ENCODE measurements at regions not wholly inside any gene's neighbourhood (a gene's known extent, or its start where the extent isn't known, plus 50 kb on each side); places are given as distances from the start of the nearest gene placed in this dataset.

GRCh38 chr15:98592136-98592535 lies 56.2 kb upstream of the IGF1R start:
- no peak for ATAC-seq
- H3K27me3 ChIP-seq: peaks cover 0 to 94% (median 69%) of the 10 kb centered on the region in 7 donors
- no peak for TF ChIP-seq CTCF (IDR thresholded peaks at IDR 0.05)
- DNase-seq: no peak
- no peak overlapping the region for H3K27ac ChIP-seq
- no peaks in the 10 kb centered on the region for H3K36me3 ChIP-seq
- no peaks in the 10 kb centered on the region for H3K4me1 ChIP-seq
- no peak overlapping the region for H3K4me3 ChIP-seq
- intact Hi-C loops (cut with DNase I): no loop called here
- no peaks in the 10 kb centered on the region for H3K9me3 ChIP-seq
- 76 to 85% methylated on average over 11 to 12 of the region's 12 CpGs for WGBS, 2 donors

GRCh38 chr15:98596131-98596530 lies 52.2 kb upstream of the IGF1R start:
- TF ChIP-seq CTCF (IDR thresholded peaks at IDR 0.05): no peak
- DNase-seq (no peak), ATAC-seq (no peak)
- Histone ChIP-seq H3K4me1 (peaks cover 0 to 12% (median 0%) of the 10 kb centered on the region in 9 donors), H3K4me3 (no peak overlapping the region), H3K9me3 (no peaks in the 10 kb centered on the region), H3K27ac (no peak overlapping the region), H3K36me3 (no peaks in the 10 kb centered on the region), H3K27me3 (peaks cover 0 to 75% (median 48%) of the 10 kb centered on the region in 7 donors)
- intact Hi-C loops (cut with DNase I): loop anchor here in 1 of 10 donors (5.0 kb wide), 1 partner anchor 34 kb away; no protein-coding TSS in a partner anchor
- WGBS, 2 donors: 69 to 80% methylated on average over 4 of the region's 4 CpGs

- intact Hi-C loops (cut with DNase I): loop anchor here in 1 of 10 donors (5.0 kb wide), 1 partner anchor 35 kb away; no protein-coding TSS in a partner anchor
- Histone ChIP-seq H3K27ac (no peak overlapping the region), H3K27me3 (peaks cover 0 to 69% (median 43%) of the 10 kb centered on the region in 7 donors), H3K4me3 (no peak overlapping the region), H3K9me3 (no peaks in the 10 kb centered on the region), H3K36me3 (no peaks in the 10 kb centered on the region), H3K4me1 (peaks cover 0 to 12% (median 0%) of the 10 kb centered on the region in 9 donors)
- no peak for DNase-seq
- ATAC-seq: no peak
- no peak for TF ChIP-seq CTCF (IDR thresholded peaks at IDR 0.05)
- 42 to 44% methylated on average over 6 of the region's 6 CpGs for WGBS, 2 donors
Observed at GRCh38 chr15:98596885-98597392, 51.4 kb upstream of the IGF1R start.

GRCh38 chr15:98597666-98598065 lies 50.7 kb upstream of the IGF1R start:
- intact Hi-C loops (cut with DNase I): loop anchor here in 1 of 10 donors (5.0 kb wide), 1 partner anchor 35 kb away; no protein-coding TSS in a partner anchor
- TF ChIP-seq CTCF (IDR thresholded peaks at IDR 0.05): no peak
- Histone ChIP-seq H3K4me1 (peaks cover 0 to 12% (median 0%) of the 10 kb centered on the region in 9 donors), H3K9me3 (no peaks in the 10 kb centered on the region), H3K4me3 (no peak overlapping the region), H3K27me3 (peaks cover 0 to 67% (median 40%) of the 10 kb centered on the region in 7 donors), H3K36me3 (no peaks in the 10 kb centered on the region), H3K27ac (no peak overlapping the region)
- WGBS, 2 donors: 53 to 67% methylated on average over 4 of the region's 4 CpGs
- no peak for DNase-seq
- ATAC-seq: no peak

Data from heart right ventricle (tissue), 16 donors.